Activated T-cell treated with anti-CD3 and anti-CD28 coated beads for 48 hours (primary cell): ENCODE measurements at regions not wholly inside any gene's neighbourhood (a gene's known extent, or its start where the extent isn't known, plus 50 kb on each side); places are given as distances from the start of the nearest gene placed in this dataset.

ENCODE experiments used
- DNase-seq: peaks from one replicate; pipeline ENCODE4 v3.0.0-alpha.2; 2020; ENCODE audit warnings: low read depth

DNA sequence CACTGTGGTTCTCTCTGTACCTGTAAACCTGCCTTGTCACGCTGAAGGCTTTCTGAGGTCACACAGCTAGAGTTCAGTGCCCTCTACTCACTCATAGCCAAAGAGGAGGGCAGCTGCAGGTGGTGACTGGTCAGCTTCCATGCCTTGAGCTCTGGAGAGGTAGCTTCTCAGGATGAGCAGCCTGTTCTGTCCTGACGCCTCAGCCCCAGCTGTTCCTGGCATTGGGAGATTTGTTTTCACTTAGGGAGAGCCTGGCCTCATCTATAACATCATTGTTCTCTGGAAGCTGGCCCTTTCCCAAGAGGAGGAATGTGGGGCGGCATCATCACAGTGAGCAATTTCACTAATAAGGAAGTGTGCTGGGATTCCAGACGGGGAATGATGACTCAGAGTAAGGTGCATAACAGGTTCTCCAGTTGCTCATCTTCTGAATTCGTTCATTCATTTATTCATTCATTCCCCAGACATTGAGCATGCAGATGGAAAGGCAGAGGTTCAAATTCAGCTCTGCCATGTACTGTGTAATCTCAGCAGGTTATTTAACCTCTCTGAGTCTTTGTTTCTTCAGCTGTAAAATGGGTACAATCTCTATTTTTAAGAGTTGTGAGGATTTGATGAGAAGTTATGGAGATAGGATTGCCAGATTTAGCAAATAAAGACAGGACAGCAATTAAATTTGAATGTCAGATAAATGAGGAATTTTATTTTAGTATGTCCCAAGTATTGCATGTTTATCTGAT, 255.8 kb upstream of the CRY1 start:
- no peak for DNase-seq

DNA sequence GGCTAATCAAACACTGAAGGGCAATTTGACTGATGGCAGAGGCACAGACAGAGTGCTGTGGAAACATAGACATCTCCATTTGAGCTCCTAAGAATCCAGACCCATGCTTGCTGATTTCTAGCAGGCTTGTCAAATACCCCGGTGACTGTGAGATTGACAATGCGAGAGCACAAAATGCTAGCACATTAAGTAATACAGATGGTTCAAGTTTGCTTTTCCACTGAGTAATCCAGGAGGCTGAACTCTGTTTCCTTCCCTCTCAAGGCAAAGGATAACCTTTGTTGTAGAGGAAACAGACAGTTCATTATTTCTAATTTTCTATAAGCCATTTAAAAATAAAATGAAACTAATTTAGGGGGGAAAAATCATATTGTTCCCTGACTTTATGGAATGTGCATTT, 256.5 kb upstream of the CRY1 start:
- no peak for DNase-seq

- no peak for DNase-seq
Measured at GRCh38 chr12:107351109-107351508, 257.8 kb upstream of the CRY1 start.

DNA sequence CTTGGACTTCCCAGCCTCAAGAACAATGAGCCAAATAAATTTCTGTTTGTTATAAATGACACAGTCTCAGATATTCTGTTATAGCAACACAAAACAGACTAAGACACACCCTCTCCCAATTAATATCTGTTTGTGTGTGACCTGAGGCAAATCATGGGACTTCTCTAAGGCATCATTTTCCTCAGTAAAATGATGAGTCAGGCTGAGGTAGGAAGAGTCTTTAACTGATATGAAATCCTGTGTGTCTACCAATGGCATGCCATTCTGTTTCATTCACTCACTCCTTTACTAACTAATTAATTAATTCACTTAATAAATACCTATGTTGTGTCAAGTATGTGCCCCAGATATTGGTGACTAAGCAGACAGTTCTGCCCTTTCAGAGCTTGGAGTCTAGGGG, 258.4 kb upstream of the CRY1 start:
- no peak for DNase-seq

DNA sequence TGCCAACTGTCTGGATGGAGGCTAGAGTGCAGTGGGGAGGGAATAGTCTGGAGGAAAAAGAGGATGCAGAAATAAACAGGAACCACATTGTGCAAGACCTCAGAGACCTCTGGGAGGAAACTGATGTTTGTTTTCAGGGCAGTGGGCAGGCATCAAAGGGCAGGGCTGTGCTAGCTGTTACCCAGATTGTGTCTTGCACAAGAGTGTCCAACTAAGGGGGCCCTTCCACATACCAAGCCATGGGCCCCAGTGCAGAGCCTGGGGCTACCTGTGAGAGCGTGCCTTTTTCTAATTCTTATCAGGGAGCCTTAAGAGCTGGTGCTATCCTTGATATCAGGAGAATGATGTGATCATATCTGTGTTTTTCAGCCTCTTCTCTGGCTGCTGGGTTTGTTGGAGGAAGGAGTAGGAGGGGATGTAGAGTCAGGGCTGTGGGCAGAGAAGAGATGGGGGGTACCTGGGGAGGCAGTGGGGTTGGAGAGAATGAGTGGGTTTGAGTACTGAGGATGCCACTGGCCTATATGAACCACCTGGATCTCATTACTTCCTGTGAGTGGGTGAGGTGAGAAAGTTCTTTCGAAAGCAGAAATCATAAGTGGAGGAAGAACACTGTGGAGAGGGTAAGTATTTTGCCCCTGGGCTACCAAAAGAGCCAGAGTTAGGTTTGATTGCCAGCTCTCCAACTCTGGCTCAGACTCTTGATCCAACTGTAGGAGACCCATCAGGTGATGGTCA, 259.2 kb upstream of the CRY1 start:
- DNase-seq = no peak

DNA sequence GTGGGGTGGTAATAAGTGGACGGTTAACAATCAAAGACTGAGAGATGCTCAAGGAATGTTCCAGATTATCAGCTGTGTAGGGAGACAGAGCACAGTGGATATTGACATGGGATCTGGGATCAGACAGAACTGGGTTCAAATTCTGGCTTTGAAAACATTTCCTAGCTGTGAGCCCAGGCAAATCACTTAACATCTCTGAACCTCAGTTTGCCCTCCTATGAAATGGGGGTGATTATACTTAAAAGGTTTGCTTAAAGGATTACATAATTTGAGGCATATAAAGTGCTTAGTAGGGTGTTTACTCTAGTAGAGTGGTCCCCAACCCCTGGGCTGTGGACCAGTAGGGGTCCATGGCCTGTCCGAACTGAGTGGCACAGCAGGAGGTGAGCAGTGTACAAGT, 260.0 kb upstream of the CRY1 start:
- no peak for DNase-seq

GRCh38 chr12:107355004-107355565, 261.7 kb upstream of the CRY1 start:
- DNase-seq = no peak

DNA sequence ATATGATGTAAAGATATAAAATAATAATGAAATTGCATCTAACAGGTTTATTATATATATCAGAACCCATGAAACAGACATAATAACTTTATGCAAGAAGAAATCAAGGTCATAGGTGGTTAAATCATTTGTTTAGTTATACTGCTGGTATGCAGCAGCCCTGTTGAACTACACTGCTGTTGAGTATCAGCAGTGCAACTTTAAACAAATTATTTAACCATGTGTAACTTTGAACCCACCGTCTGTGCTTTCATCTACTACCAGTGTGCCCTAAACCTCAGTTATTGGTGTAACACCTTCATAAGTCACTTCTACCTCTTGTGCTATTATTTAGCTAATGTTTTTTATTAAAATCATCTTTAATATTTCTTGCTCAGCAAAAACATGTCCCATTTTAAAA, 262.3 kb upstream of the CRY1 start:
- DNase-seq = no peak

DNA sequence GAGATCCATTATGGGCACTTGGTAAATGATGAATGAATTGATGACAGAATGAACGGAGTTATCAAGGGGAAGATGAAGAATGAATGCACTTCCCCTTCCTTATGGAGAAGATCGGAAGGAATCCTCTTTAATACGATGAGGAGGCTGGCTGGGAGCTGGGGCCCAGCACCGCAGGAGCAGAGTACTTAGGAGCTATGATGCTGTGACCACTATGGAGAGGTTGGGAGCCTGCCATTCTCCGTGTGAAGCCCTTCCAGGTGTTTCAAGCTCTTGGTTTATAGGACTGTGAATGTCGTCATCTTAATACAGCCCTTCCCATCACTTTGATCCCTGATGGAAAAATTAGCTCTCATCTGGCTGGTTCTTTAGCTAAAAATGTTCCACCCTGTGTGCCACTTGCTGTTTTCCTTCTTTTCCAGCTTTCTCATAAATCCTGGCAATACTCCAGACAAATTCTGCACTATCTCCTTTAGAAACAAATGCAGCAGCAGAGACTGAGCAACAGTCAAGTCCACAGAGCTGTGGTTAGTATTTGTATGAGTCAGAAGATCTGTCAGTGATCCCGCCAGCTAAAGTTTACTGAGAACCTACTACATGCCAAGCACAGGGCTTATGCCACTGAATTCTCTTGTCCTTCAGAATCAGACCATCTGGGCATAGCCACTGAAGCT, 263.1 kb upstream of the CRY1 start:
- no peak for DNase-seq

- no peak for DNase-seq
Measured at GRCh38 chr12:107356937-107357295, 263.6 kb upstream of the CRY1 start.

- no peak for DNase-seq
Measured at GRCh38 chr12:107359382-107359781, 266.0 kb upstream of the CRY1 start.

DNA sequence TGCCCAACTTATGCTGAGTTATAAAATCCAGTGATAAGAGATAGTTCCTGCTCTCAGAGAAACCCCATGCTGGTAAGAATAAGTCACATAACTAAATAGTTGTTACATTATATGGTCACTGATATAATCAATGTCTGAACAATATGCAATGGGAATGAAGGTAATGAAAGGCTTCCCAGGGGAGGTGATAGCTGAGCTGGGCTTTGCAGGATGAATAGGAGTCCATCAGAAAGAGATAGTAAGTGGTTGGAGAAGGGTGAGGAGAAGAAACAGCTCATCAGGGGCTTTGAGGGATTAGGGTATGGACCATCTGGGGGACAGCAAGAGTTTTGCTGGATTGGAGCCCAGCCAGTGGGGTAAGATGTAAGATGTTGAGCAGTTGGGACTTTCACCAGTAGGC, 266.7 kb upstream of the CRY1 start:
- DNase-seq = no peak

GRCh38 chr12:107360482-107360881, 267.1 kb upstream of the CRY1 start:
- no peak for DNase-seq

GRCh38 chr12:107361970-107362369, 268.6 kb upstream of the CRY1 start:
- DNase-seq = no peak

DNA sequence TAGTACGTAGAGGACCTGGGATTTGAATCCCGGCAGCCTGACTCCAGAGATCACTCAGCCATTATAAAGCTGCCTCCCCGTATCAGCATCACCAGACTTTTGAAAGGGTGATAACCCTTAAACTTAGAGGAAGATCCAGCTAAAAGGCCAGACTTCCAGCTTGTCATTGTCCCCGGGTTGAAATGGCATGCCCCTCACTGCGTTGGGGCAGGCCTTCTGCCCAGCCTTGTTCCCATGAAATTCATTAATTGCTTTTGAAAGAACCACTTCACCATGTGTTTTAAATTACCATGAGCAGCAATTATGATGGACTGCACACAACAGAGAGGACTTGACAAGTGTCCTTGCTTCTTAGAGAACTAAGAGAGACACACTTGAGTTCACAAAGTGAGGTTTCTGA, 269.6 kb upstream of the CRY1 start:
- no peak for DNase-seq

DNA sequence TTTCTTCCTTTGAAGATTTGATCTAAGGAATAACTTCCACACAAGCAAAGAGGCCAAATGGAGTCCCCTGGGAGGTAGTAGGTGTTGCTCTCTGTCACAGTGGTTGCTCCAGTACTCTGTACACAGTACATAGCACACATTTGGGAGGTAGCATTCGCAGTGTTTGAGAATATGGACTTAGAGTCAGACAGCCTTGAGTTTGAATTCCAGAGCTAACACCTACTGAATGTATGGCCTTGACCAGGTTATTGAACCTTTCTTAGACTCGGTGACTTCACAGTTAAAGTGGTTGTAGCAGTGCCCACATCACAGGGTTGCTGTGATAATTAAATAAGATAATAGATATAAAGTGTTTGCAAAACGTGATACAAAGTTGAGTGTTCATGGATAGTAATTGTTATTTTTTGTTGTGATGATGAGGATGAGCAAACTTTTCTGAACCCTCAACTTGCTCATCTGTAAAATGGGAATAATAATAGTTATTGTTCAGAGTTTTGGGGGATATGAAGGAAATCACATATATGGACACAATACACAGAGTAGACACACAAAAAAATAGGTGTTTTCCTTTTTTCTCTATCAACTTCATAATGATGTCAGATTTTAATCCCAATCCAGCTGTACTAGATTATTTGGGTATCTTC, 271.6 kb upstream of the CRY1 start:
- no peak for DNase-seq

GRCh38 chr12:107365703-107366102, 272.4 kb upstream of the CRY1 start:
- no peak for DNase-seq

- no peak for DNase-seq
Measured at GRCh38 chr12:107366322-107366721, 273.0 kb upstream of the CRY1 start.

- DNase-seq = no peak
Measured at GRCh38 chr12:107368586-107368985, 275.2 kb upstream of the CRY1 start.

GRCh38 chr12:107369006-107369405, 275.7 kb upstream of the CRY1 start:
- no peak for DNase-seq

GRCh38 chr12:107369679-107370078, 276.3 kb upstream of the CRY1 start:
- no peak for DNase-seq

DNA sequence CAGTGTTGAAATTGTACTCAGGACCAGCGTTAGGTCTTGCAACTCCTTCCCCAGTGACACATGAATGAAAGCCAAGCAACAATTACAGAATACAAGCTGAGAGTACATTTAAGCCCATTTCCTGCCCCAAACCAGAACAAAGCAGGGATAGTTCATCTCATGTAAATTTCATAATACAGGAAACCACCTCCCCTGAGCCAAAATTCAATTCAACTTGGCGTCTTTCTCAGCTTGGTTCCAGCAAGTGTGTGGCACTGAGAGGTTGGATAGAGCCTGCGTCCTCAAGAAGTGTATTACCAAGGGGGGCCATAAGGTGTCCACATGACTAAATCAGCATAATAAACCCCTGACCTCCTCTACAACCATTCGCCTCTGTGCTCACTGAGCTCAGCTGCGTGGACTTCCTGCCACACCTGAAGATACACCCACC, 278.9 kb upstream of the CRY1 start:
- DNase-seq = no peak
